Loucy (cell line): ENCODE measurements at regions not wholly inside any gene's neighbourhood (a gene's known extent, or its start where the extent isn't known, plus 50 kb on each side); places are given as distances from the start of the nearest gene placed in this dataset.
"Not testable (repeated sequence)": the region's sequence is repeated elsewhere in the genome, so short reads cannot be mapped to it uniquely, and the experiment has no call there.

Experiments used
- H2AFZ ChIP-seq: fragments of 200-600 bp; sonication (generic); 2 replicates; pipeline ENCODE4 v1.6.0; 2016; ENCODE audit warnings: antibody characterized with exemption, mild to moderate bottlenecking, low read length, moderate library complexity
- H3F3A ChIP-seq: fragments of 200-600 bp; 2 replicates; pipeline ENCODE4 v1.6.0; 2016; ENCODE audit warnings: antibody characterized with exemption, low read depth, mild to moderate bottlenecking
- H3K27me3 ChIP-seq: fragments of 200-600 bp; sonication (generic); 2 replicates; pipeline ENCODE4 v1.6.1; 2014; ENCODE audit warnings: low read length, mild to moderate bottlenecking; ENCODE audit not compliant: insufficient read depth, poor library complexity, severe bottlenecking
- H3K36me3 ChIP-seq: fragments of 200-600 bp; sonication (generic); 2 replicates; pipeline ENCODE4 v1.6.1; 2016; ENCODE audit warnings: low read length; ENCODE audit not compliant: insufficient read depth
- H3K4me1 ChIP-seq: fragments of 200-600 bp; sonication (generic); 2 replicates; pipeline ENCODE4 v1.5.1; 2014; ENCODE audit warnings: low read length, mild to moderate bottlenecking; ENCODE audit not compliant: insufficient read depth, poor library complexity, severe bottlenecking
- H3K4me2 ChIP-seq: fragments of 200-600 bp; sonication (generic); 2 replicates; pipeline ENCODE4 v1.6.0; 2014; ENCODE audit warnings: antibody characterized with exemption, low read length, low read depth, mild to moderate bottlenecking; ENCODE audit not compliant: poor library complexity, severe bottlenecking
- H3K4me3 ChIP-seq: fragments of 200-600 bp; sonication (generic); 2 replicates; pipeline ENCODE4 v1.5.1; 2014; ENCODE audit warnings: low read length, mild to moderate bottlenecking, mixed read lengths; ENCODE audit not compliant: poor library complexity, severe bottlenecking
- H3K79me2 ChIP-seq: fragments of 200-600 bp; sonication (generic); 2 replicates; pipeline ENCODE4 v1.6.1; 2014; ENCODE audit warnings: low read length; ENCODE audit not compliant: insufficient read depth
- H3K9ac ChIP-seq: fragments of 200-600 bp; sonication (generic); 2 replicates; pipeline ENCODE4 v1.6.0; 2014; ENCODE audit warnings: mild to moderate bottlenecking, low read depth, low read length, moderate library complexity; ENCODE audit not compliant: poor library complexity, severe bottlenecking
- H3K9me2 ChIP-seq: fragments of 200-600 bp; sonication (generic); replicated peaks from 2 replicates; pipeline ENCODE4 v1.6.1; 2016; ENCODE audit warnings: low read depth, low read length, mixed read lengths
- H3K9me3 ChIP-seq: fragments of 200-600 bp; sonication (generic); 2 replicates; pipeline ENCODE4 v1.6.1; 2014; ENCODE audit warnings: mild to moderate bottlenecking, antibody characterized with exemption, low read length, low read depth; ENCODE audit not compliant: insufficient read depth
- H4K20me1 ChIP-seq: fragments of 200-600 bp; sonication (generic); 2 replicates; pipeline ENCODE4 v1.6.0; 2014; ENCODE audit warnings: antibody characterized with exemption, low read length, mild to moderate bottlenecking; ENCODE audit not compliant: insufficient read depth, poor library complexity, severe bottlenecking
- CTCF ChIP-seq: fragments of 200-600 bp; sonication (generic); conservative IDR thresholded peaks from 2 replicates; pipeline ENCODE4 v1.5.1; 2014; ENCODE audit warnings: mild to moderate bottlenecking, antibody characterized with exemption, low read length
- EZH2phosphoT487 ChIP-seq: fragments of 200-600 bp; IDR thresholded peaks from 2 replicates; pipeline ENCODE4 v1.6.1; 2018; ENCODE audit warnings: antibody characterized with exemption, mild to moderate bottlenecking, moderate library complexity, borderline replicate concordance

- no peak overlapping the region for H3K4me3 ChIP-seq
- TF ChIP-seq CTCF (no peak), EZH2phosphoT487 (no peak)
- no peaks in the 10 kb centered on the region for H3K9me2 ChIP-seq
- no peaks in the 10 kb centered on the region for H3K27me3 ChIP-seq
- H3K36me3 ChIP-seq: no peaks in the 10 kb centered on the region
- no peaks in the 10 kb centered on the region for H3F3A ChIP-seq
- no peaks in the 10 kb centered on the region for H3K79me2 ChIP-seq
- no peak overlapping the region for H3K9ac ChIP-seq
- no peaks in the 10 kb centered on the region for H3K4me1 ChIP-seq
- no peak overlapping the region for H2AFZ ChIP-seq
- H3K9me3 ChIP-seq: 0 out of 2 replicates have a peak, but pooled peaks cover 3% of the 10 kb centered on the region
- no peaks in the 10 kb centered on the region for H4K20me1 ChIP-seq
- H3K4me2 ChIP-seq: no peak overlapping the region
These were observed 605.4 kb downstream of the DNAH5 start for GRCh38 chr5:13339093-13339492.

- not testable (repeated sequence) for H3K4me3 ChIP-seq, H2AFZ ChIP-seq, H3K79me2 ChIP-seq, H3F3A ChIP-seq, H3K4me1 ChIP-seq, H3K36me3 ChIP-seq, H3K4me2 ChIP-seq, H3K9me2 ChIP-seq, H4K20me1 ChIP-seq, H3K9ac ChIP-seq, H3K27me3 ChIP-seq, H3K9me3 ChIP-seq
These were observed 609.5 kb downstream of the DNAH5 start for GRCh38 chr5:13335026-13335425.

GRCh38 chr5:13331585-13331984, 612.9 kb downstream of the DNAH5 start:
- Histone ChIP-seq H2AFZ (no peak overlapping the region), H3K79me2 (no peaks in the 10 kb centered on the region), H3K9ac (no peak overlapping the region), H3K4me1 (no peaks in the 10 kb centered on the region), H4K20me1 (no peaks in the 10 kb centered on the region), H3K4me2 (no peak overlapping the region), H3K36me3 (no peaks in the 10 kb centered on the region), H3K9me2 (no peaks in the 10 kb centered on the region), H3K9me3 (no peaks in the 10 kb centered on the region), H3K4me3 (no peak overlapping the region), H3K27me3 (no peaks in the 10 kb centered on the region), H3F3A (no peaks in the 10 kb centered on the region)
- no peak for TF ChIP-seq CTCF
- TF ChIP-seq EZH2phosphoT487: no peak

GRCh38 chr5:13328316-13328715, 616.2 kb downstream of the DNAH5 start:
- TF ChIP-seq CTCF (no peak), EZH2phosphoT487 (no peak)
- no peak overlapping the region for H3K4me2 ChIP-seq

More at GRCh38 chr5:13328316-13328715, 616.2 kb downstream of the DNAH5 start:
- H3K9me2 ChIP-seq: no peaks in the 10 kb centered on the region
- no peak overlapping the region for H2AFZ ChIP-seq
- no peaks in the 10 kb centered on the region for H3K36me3 ChIP-seq
- no peaks in the 10 kb centered on the region for H4K20me1 ChIP-seq
- no peak overlapping the region for H3K4me3 ChIP-seq
- H3K9ac ChIP-seq: no peak overlapping the region
- no peaks in the 10 kb centered on the region for H3K79me2 ChIP-seq
- no peaks in the 10 kb centered on the region for H3K9me3 ChIP-seq
- no peaks in the 10 kb centered on the region for H3K4me1 ChIP-seq
- H3F3A ChIP-seq: no peaks in the 10 kb centered on the region
- no peaks in the 10 kb centered on the region for H3K27me3 ChIP-seq
